ENCODE measurements at regions not wholly inside any gene's neighbourhood (a gene's known extent, or its start where the extent isn't known, plus 50 kb on each side); places are given as distances from the start of the nearest gene placed in this dataset.

DNA sequence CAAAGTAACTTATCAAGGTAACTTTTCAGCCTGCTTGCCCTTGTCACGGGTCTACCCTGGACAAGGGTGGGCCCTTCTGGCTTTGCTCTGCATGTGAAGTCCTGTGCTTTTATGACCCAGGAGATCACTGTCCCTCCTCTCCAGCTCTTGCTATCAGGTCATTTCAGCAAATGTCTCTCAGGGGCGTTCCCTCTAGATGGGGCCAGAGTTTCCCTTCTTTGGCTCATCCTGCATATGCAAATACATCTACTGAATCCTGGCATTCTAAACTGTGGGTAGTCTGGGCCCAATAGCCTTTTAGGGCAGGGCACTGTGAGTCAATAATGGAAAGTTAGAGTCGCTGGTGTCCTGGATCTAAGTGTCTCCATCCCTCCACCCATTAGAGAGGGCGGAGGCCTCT is 366.9 kb upstream of the USP24 start:
- TF ChIP-seq, protein P1, sequence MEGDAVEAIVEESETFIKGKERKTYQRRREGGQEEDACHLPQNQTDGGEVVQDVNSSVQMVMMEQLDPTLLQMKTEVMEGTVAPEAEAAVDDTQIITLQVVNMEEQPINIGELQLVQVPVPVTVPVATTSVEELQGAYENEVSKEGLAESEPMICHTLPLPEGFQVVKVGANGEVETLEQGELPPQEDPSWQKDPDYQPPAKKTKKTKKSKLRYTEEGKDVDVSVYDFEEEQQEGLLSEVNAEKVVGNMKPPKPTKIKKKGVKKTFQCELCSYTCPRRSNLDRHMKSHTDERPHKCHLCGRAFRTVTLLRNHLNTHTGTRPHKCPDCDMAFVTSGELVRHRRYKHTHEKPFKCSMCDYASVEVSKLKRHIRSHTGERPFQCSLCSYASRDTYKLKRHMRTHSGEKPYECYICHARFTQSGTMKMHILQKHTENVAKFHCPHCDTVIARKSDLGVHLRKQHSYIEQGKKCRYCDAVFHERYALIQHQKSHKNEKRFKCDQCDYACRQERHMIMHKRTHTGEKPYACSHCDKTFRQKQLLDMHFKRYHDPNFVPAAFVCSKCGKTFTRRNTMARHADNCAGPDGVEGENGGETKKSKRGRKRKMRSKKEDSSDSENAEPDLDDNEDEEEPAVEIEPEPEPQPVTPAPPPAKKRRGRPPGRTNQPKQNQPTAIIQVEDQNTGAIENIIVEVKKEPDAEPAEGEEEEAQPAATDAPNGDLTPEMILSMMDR (IDR thresholded peaks at IDR 0.05; ENCODE audit: low read length), result no peak
- no peak for TF ChIP-seq EZH2 (IDR thresholded peaks at IDR 0.05; ENCODE audit: borderline replicate concordance, low read length)
